IPS-20b (cell line): ENCODE measurements at regions not wholly inside any gene's neighbourhood (a gene's known extent, or its start where the extent isn't known, plus 50 kb on each side); places are given as distances from the start of the nearest gene placed in this dataset.

Experiments
- H3K27ac ChIP-seq: one replicate; pipeline ENCODE4 v1.5.1; 2013; ENCODE audit warnings: low read length
- H3K27me3 ChIP-seq: 2 replicates; pipeline ENCODE4 v1.6.1; 2013; ENCODE audit warnings: mild to moderate bottlenecking, low read length, inconsistent platforms; ENCODE audit not compliant: insufficient read depth
- H3K36me3 ChIP-seq: 2 replicates; pipeline ENCODE4 v1.6.1; 2013; ENCODE audit warnings: low read depth, mild to moderate bottlenecking, inconsistent platforms, low read length, moderate library complexity; ENCODE audit not compliant: insufficient read depth
- H3K4me1 ChIP-seq: 2 replicates; pipeline ENCODE4 v1.6.1; 2013; ENCODE audit warnings: mild to moderate bottlenecking, control low read depth, inconsistent platforms, low read length, moderate library complexity; ENCODE audit not compliant: insufficient read depth
- H3K4me3 ChIP-seq: 2 replicates; pipeline ENCODE4 v1.5.1; 2013; ENCODE audit warnings: mild to moderate bottlenecking, low read length, inconsistent platforms
- H3K9ac ChIP-seq: 2 replicates; pipeline ENCODE4 v1.6.1; 2013; ENCODE audit warnings: low read depth, mild to moderate bottlenecking, inconsistent platforms, low read length, moderate library complexity
- H3K9me3 ChIP-seq: 2 replicates; pipeline ENCODE4 v1.6.1; 2013; ENCODE audit warnings: mild to moderate bottlenecking, low read depth, low read length, inconsistent platforms; ENCODE audit not compliant: insufficient read depth

DNA sequence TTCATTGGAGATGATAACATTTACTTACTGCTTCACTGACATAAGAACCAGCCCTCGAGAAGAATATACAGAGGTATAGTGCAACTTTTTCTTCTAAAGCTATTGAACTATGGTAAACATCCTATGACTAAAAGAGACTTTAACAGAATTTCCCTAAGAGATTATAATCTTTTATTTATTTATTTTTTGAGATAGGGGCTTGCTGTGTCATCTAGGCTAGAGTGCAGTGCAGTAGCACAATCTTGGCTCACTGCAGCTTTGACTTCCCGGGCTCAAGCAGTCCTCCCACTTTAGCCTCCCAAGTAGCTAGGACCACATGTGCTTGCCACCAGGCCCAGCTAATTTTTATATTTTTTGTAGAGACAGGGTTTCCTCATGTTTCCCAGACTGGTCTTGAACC is 258.5 kb upstream of the FERD3L start:
- Histone ChIP-seq H3K9ac (no peak overlapping the region), H3K9me3 (no peaks in the 10 kb centered on the region), H3K36me3 (no peaks in the 10 kb centered on the region), H3K27me3 (no peaks in the 10 kb centered on the region), H3K4me3 (no peak overlapping the region), H3K4me1 (peaks cover 11% of the 10 kb centered on the region; the same call in 1 of the 2 replicates), H3K27ac (no peak overlapping the region)

DNA sequence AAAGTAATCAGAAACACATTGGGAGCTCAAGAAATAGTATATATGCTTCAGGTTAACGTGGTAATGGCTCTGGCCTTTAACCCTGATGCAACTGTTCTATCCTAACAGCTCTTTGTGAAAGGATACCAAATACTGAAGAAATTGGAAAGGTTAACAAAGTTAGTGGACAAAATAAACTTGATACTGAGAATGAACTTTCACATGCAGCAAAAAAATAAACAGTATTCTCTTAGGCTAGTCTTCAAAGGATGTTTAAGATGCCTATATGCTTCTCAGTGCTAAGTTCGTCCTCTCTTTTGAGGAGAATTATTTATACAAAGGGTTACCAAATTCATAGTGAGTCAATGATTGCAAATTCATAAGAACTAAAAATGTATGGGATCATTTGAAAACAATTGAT is 256.2 kb upstream of the FERD3L start:
- H3K27me3 ChIP-seq = no peaks in the 10 kb centered on the region
- no peaks in the 10 kb centered on the region for H3K9me3 ChIP-seq
- H3K4me1 ChIP-seq = peaks cover 14% of the 10 kb centered on the region; the same call in 1 of the 2 replicates
- H3K36me3 ChIP-seq = no peaks in the 10 kb centered on the region
- H3K4me3 ChIP-seq = no peak overlapping the region
- no peak overlapping the region for H3K9ac ChIP-seq
- no peak overlapping the region for H3K27ac ChIP-seq

GRCh38 chr7:19400758-19401254 is 255.6 kb upstream of the FERD3L start:
- Histone ChIP-seq H3K27me3 (no peaks in the 10 kb centered on the region), H3K36me3 (no peaks in the 10 kb centered on the region), H3K27ac (no peak overlapping the region), H3K4me3 (no peak overlapping the region), H3K9ac (no peak overlapping the region), H3K9me3 (no peaks in the 10 kb centered on the region), H3K4me1 (peaks cover 14% of the 10 kb centered on the region; the same call in 1 of the 2 replicates)

GRCh38 chr7:19397911-19398310 is 252.7 kb upstream of the FERD3L start:
- Histone ChIP-seq H3K36me3 (no peaks in the 10 kb centered on the region), H3K27ac (no peak overlapping the region), H3K27me3 (no peaks in the 10 kb centered on the region), H3K9ac (no peak overlapping the region), H3K4me3 (no peak overlapping the region), H3K9me3 (no peaks in the 10 kb centered on the region), H3K4me1 (peaks cover 4% of the 10 kb centered on the region; the same call in 1 of the 2 replicates)

DNA sequence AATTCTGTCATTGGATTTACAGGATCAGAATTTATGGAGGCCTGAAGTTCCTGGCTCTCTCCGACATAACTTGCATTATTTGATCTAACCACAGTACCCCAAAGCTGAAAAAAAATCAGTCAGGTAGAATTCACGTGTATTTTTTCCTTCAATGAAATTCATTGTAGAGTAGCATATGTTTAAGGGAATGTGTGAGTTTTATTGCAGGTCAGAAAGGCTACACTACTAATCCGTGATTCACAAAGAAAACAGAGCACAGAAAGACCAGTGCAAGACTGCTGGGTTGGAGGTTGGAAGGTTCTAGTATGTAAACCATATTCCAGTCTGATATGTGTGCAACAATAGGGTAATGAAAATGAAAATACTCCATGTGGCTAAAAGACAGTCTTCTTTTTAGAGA is 247.0 kb upstream of the FERD3L start:
- H3K36me3 ChIP-seq = no peaks in the 10 kb centered on the region
- H3K9me3 ChIP-seq = no peaks in the 10 kb centered on the region
- no peak overlapping the region for H3K9ac ChIP-seq
- H3K27ac ChIP-seq = no peak overlapping the region
- H3K27me3 ChIP-seq = no peaks in the 10 kb centered on the region
- peaks cover under 1% of the 10 kb centered on the region; the same call in 1 of the 2 replicates for H3K4me1 ChIP-seq
- no peak overlapping the region for H3K4me3 ChIP-seq

DNA sequence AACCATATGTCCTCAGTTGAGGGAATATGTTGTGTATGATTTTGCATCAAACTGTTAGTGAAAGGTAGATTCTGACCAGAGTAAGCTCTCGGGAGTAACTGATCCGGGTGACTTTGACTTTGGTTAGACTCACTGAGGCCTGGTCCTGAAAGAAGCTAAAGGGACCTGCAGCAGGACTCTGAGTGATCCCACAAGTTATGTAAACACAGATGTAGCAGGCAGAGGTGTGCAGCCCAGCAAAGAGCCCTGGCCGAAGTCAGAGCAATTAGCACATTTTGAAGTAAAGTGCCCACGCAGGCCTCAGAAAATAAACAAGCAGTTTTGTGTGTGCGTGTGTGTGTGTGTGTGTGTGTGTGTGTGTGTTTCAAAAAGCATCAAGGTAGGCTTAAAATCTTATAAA is 245.6 kb upstream of the FERD3L start:
- H3K27ac ChIP-seq = no peak overlapping the region
- H3K9me3 ChIP-seq = no peaks in the 10 kb centered on the region
- H3K27me3 ChIP-seq = no peaks in the 10 kb centered on the region
- H3K36me3 ChIP-seq = no peaks in the 10 kb centered on the region
- no peak overlapping the region for H3K4me3 ChIP-seq
- H3K4me1 ChIP-seq = no peaks in the 10 kb centered on the region
- no peak overlapping the region for H3K9ac ChIP-seq

DNA sequence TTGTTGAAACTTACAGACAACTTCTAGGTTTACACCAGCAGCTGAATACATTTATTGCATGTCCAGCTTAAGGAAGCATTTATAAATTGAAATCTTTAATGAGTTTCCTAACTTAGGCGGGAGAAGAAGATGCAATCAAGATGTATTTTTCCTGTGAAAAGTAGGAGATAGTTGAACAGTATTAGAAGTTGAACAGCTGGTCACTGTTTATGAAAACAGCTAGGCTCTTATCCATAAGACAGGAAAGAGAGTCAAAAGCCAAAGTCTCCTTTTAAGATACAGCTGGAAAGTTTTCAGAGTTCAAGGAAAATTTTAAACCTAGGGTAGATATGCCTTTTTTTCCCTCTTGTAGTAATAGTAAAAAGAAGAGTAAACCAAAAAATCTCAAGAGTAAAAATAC is 236.1 kb upstream of the FERD3L start:
- Histone ChIP-seq H3K9ac (no peak overlapping the region), H3K27ac (no peak overlapping the region), H3K4me1 (no peaks in the 10 kb centered on the region), H3K36me3 (no peaks in the 10 kb centered on the region), H3K4me3 (no peak overlapping the region), H3K27me3 (no peaks in the 10 kb centered on the region), H3K9me3 (no peaks in the 10 kb centered on the region)

- no peaks in the 10 kb centered on the region for H3K27me3 ChIP-seq
- no peaks in the 10 kb centered on the region for H3K4me1 ChIP-seq
- H3K27ac ChIP-seq = no peak overlapping the region
- no peaks in the 10 kb centered on the region for H3K36me3 ChIP-seq
- H3K4me3 ChIP-seq = no peak overlapping the region
- H3K9me3 ChIP-seq = no peaks in the 10 kb centered on the region
- H3K9ac ChIP-seq = no peak overlapping the region
Measured at GRCh38 chr7:19378345-19378714, 233.1 kb upstream of the FERD3L start.

DNA sequence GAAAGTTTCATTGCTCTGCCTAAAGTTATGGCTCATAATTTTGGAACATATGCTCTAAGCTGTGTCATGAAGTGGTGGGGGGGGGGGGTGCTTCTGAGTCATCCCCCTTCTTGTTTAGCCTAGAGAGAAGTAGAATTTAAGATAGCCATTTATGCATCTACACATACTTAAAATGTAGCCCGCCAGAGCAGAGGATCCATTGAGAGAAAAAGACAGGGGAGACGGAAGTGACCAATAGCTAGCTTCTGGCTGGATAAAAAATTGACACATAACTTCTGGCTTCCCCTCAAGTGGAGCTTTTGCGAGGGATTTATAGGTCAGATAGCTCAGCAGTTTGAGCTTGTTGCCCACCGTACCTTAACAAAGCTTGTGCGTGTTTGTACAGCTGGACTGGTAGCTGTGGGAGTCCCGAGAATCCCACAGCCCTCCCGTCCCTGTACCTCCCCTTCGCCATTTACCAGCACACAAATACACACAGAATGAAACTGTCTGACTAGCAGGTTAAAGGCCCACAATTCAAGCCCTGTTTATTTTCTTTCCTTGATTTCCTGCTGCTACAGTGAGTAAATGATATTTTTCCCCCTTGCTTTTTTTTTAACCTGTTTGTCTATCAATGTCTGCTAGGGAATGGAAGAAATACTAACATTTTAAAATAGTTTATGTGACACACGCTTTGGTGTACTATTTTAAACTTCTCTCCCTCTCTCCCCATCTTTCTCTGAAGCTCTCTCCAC is 232.6 kb upstream of the FERD3L start:
- no peak overlapping the region for H3K27ac ChIP-seq
- no peak overlapping the region for H3K9ac ChIP-seq
- no peak overlapping the region for H3K4me3 ChIP-seq
- H3K27me3 ChIP-seq = no peaks in the 10 kb centered on the region
- H3K4me1 ChIP-seq = no peaks in the 10 kb centered on the region
- H3K36me3 ChIP-seq = no peaks in the 10 kb centered on the region
- no peaks in the 10 kb centered on the region for H3K9me3 ChIP-seq

- H3K4me1 ChIP-seq = no peaks in the 10 kb centered on the region
- H3K27ac ChIP-seq = no peak overlapping the region
- H3K36me3 ChIP-seq = no peaks in the 10 kb centered on the region
- no peaks in the 10 kb centered on the region for H3K27me3 ChIP-seq
- H3K4me3 ChIP-seq = no peak overlapping the region
- H3K9ac ChIP-seq = no peak overlapping the region
- H3K9me3 ChIP-seq = no peaks in the 10 kb centered on the region
Measured at GRCh38 chr7:19376538-19376937, 231.3 kb upstream of the FERD3L start.

DNA sequence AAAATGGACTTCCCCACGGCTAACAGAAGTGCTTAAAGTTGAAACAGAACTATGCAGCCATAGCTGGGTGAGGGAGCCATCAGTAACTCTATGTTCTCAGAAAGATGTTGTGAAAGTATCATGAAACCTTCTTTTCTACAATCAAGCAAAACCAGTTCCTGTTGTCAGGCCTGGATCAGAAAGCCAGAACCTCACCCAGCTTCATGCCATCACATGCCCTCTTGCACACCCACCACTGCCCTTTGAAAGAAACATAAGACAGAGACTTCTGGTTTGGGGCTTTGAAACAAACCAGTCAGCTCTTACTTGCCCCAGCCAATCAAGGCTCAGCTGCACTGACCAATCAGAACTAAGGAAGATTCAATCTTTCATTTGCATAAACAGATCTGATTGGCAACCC is 230.8 kb upstream of the FERD3L start:
- H3K9ac ChIP-seq = no peak overlapping the region
- H3K36me3 ChIP-seq = no peaks in the 10 kb centered on the region
- H3K27me3 ChIP-seq = no peaks in the 10 kb centered on the region
- H3K4me1 ChIP-seq = no peaks in the 10 kb centered on the region
- no peak overlapping the region for H3K27ac ChIP-seq
- no peaks in the 10 kb centered on the region for H3K9me3 ChIP-seq
- no peak overlapping the region for H3K4me3 ChIP-seq

GRCh38 chr7:19373334-19373733 is 228.1 kb upstream of the FERD3L start:
- no peak overlapping the region for H3K27ac ChIP-seq
- H3K27me3 ChIP-seq = no peaks in the 10 kb centered on the region
- no peaks in the 10 kb centered on the region for H3K36me3 ChIP-seq
- no peak overlapping the region for H3K4me3 ChIP-seq
- H3K4me1 ChIP-seq = peaks cover 13% of the 10 kb centered on the region; the same call in 1 of the 2 replicates
- H3K9ac ChIP-seq = no peak overlapping the region
- H3K9me3 ChIP-seq = no peaks in the 10 kb centered on the region
